H9 (cell line): ENCODE measurements at regions not wholly inside any gene's neighbourhood (a gene's known extent, or its start where the extent isn't known, plus 50 kb on each side); places are given as distances from the start of the nearest gene placed in this dataset.

Source experiments
- DNase-seq: peaks from one replicate; pipeline ENCODE4 v3.0.0-alpha.2; 2017
- H2AFZ ChIP-seq: one replicate; pipeline ENCODE4 v1.6.1; 2013; ENCODE audit warnings: mild to moderate bottlenecking, low read length, control low read depth, moderate library complexity
- H2AK5ac ChIP-seq: 2 replicates; pipeline ENCODE4 v1.6.1; 2013; ENCODE audit warnings: low read length, control low read depth, mixed read lengths; ENCODE audit not compliant: insufficient read length
- H2BK120ac ChIP-seq: one replicate; pipeline ENCODE4 v1.6.1; 2013; ENCODE audit warnings: low read depth, mild to moderate bottlenecking, low read length, control low read depth, inconsistent platforms; ENCODE audit not compliant: poor library complexity, severe bottlenecking
- H2BK12ac ChIP-seq: 2 replicates; pipeline ENCODE4 v1.6.1; 2013; ENCODE audit warnings: low read length, control low read depth, mixed read lengths, low read depth; ENCODE audit not compliant: insufficient read length
- H2BK15ac ChIP-seq: 2 replicates; pipeline ENCODE4 v1.6.1; 2013; ENCODE audit warnings: low read depth, low read length, control low read depth
- H2BK20ac ChIP-seq: one replicate; pipeline ENCODE4 v1.6.1; 2013; ENCODE audit warnings: low read depth, mild to moderate bottlenecking, low read length, control low read depth, inconsistent platforms; ENCODE audit not compliant: poor library complexity, severe bottlenecking
- H2BK5ac ChIP-seq: 2 replicates; pipeline ENCODE4 v1.6.1; 2013; ENCODE audit warnings: low read length, control low read depth, mixed read lengths; ENCODE audit not compliant: insufficient read length
- H3K14ac ChIP-seq: 2 replicates; pipeline ENCODE4 v1.6.1; 2013; ENCODE audit warnings: low read length, control low read depth; ENCODE audit not compliant: insufficient read depth
- H3K18ac ChIP-seq: 2 replicates; pipeline ENCODE4 v1.6.1; 2013; ENCODE audit warnings: low read depth, mild to moderate bottlenecking, mixed read lengths, low read length, control low read depth; ENCODE audit not compliant: insufficient read length
- H3K23ac ChIP-seq: 2 replicates; pipeline ENCODE4 v1.6.1; 2013; ENCODE audit warnings: low read length, control low read depth, mixed read lengths, low read depth; ENCODE audit not compliant: insufficient read length
- H3K23me2 ChIP-seq: 2 replicates; pipeline ENCODE4 v1.6.1; 2013; ENCODE audit warnings: low read depth, mild to moderate bottlenecking, mixed read lengths, low read length, control low read depth; ENCODE audit not compliant: insufficient read length, poor library complexity, severe bottlenecking
- H3K27ac ChIP-seq: 2 replicates; pipeline ENCODE4 v1.5.1; 2013; ENCODE audit warnings: low read length, control low read depth, mixed read lengths, low read depth; ENCODE audit not compliant: insufficient read length
- H3K27me3 ChIP-seq: 2 replicates; pipeline ENCODE4 v1.6.1; 2013; ENCODE audit warnings: low read length, control low read depth, inconsistent platforms; ENCODE audit not compliant: insufficient read depth
- H3K4ac ChIP-seq: 2 replicates; pipeline ENCODE4 v1.6.1; 2013; ENCODE audit warnings: low read depth, mild to moderate bottlenecking, control low read depth, inconsistent platforms, low read length, moderate library complexity
- H3K4me1 ChIP-seq: 2 replicates; pipeline ENCODE4 v1.6.1; 2013; ENCODE audit warnings: low read length, control low read depth, inconsistent platforms; ENCODE audit not compliant: insufficient read depth
- H3K4me2 ChIP-seq: 2 replicates; pipeline ENCODE4 v1.6.1; 2013; ENCODE audit warnings: low read length, control low read depth, mixed read lengths; ENCODE audit not compliant: insufficient read length, insufficient read depth
- H3K56ac ChIP-seq: 2 replicates; pipeline ENCODE4 v1.6.1; 2013; ENCODE audit warnings: low read depth, mild to moderate bottlenecking, mixed read lengths, low read length, control low read depth; ENCODE audit not compliant: insufficient read length
- H3K79me1 ChIP-seq: 2 replicates; pipeline ENCODE4 v1.6.1; 2013; ENCODE audit warnings: low read depth, mild to moderate bottlenecking, moderate library complexity, low read length, control low read depth, inconsistent platforms; ENCODE audit not compliant: insufficient read depth, poor library complexity, severe bottlenecking
- H3K79me2 ChIP-seq: 2 replicates; pipeline ENCODE4 v1.6.1; 2013; ENCODE audit warnings: low read length, control low read depth, inconsistent platforms; ENCODE audit not compliant: insufficient read depth
- H3K9ac ChIP-seq: 2 replicates; pipeline ENCODE4 v1.6.1; 2013; ENCODE audit warnings: low read length, control low read depth, mixed read lengths; ENCODE audit not compliant: insufficient read length; ENCODE audit errors: extremely low read depth
- H3K9me3 ChIP-seq: one replicate; pipeline ENCODE4 v1.6.1; 2013; ENCODE audit warnings: low read depth, low read length, inconsistent platforms; ENCODE audit not compliant: control insufficient read depth
- H3T11ph ChIP-seq: one replicate; pipeline ENCODE4 v1.6.1; 2013; ENCODE audit warnings: mild to moderate bottlenecking, low read length, control low read depth, inconsistent platforms
- H4K20me1 ChIP-seq: one replicate; pipeline ENCODE4 v1.6.1; 2013; ENCODE audit not compliant: control insufficient read depth, insufficient read length, insufficient read depth
- H4K5ac ChIP-seq: 2 replicates; pipeline ENCODE4 v1.6.1; 2013; ENCODE audit warnings: low read depth, mild to moderate bottlenecking, mixed read lengths, low read length, control low read depth; ENCODE audit not compliant: insufficient read length
- H4K8ac ChIP-seq: replicated peaks from 2 replicates; pipeline ENCODE4 v1.6.1; 2013; ENCODE audit warnings: low read length, control low read depth, mixed read lengths, low read depth; ENCODE audit not compliant: insufficient read length
- H4K91ac ChIP-seq: 2 replicates; pipeline ENCODE4 v1.6.1; 2013; ENCODE audit warnings: low read depth, mild to moderate bottlenecking, moderate library complexity, mixed read lengths, low read length, control low read depth; ENCODE audit not compliant: insufficient read length
- H3K27ac Mint-ChIP-seq, 3 experiments: 2 replicates in 2 of 3; 3 replicates in 1 of 3; pipeline ENCODE4 v1.8.0; 2020 to 2021; ENCODE audit warnings: mixed read lengths in 3 of 3, mild to moderate bottlenecking in 1 of 3, moderate library complexity in 1 of 3
- H3K27me3 Mint-ChIP-seq: 2 replicates; pipeline ENCODE4 v1.8.0; 2021; ENCODE audit warnings: low read depth, mild to moderate bottlenecking, moderate library complexity, mixed read lengths
- H3K36me3 Mint-ChIP-seq, 3 experiments: 2 replicates in 2 of 3; 3 replicates in 1 of 3; pipeline ENCODE4 v1.8.0; 2020 to 2021; ENCODE audit warnings: low read depth in 3 of 3, mixed read lengths in 3 of 3; ENCODE audit not compliant: insufficient read depth in 1 of 3
- H3K4me1 Mint-ChIP-seq, 2 experiments: 2 replicates each; pipeline ENCODE4 v1.8.0; 2020; ENCODE audit warnings: mixed read lengths in 2 of 2
- H3K4me3 Mint-ChIP-seq, 2 experiments: 2 replicates in 1 of 2; 3 replicates in 1 of 2; pipeline ENCODE4 v1.8.0; 2020 to 2021; ENCODE audit warnings: mild to moderate bottlenecking in 2 of 2, mixed read lengths in 2 of 2, moderate library complexity in 1 of 2
- H3K9me3 Mint-ChIP-seq, 2 experiments: 2 replicates in 1 of 2; 3 replicates in 1 of 2; pipeline ENCODE4 v1.8.0; 2020; ENCODE audit warnings: mild to moderate bottlenecking in 2 of 2, mixed read lengths in 2 of 2, moderate library complexity in 1 of 2
- CTCF ChIP-seq: fragments of 200-600 bp; sonication (generic); conservative IDR thresholded peaks from 3 replicates; pipeline ENCODE4 v1.8.0; 2021; ENCODE audit warnings: antibody characterized with exemption, mild to moderate bottlenecking
- WGBS: extraction: QIAGEN DNeasy Blood & Tissue Kit; methylation state at CpG from one replicate; pipeline ENCODE4 v1.1.7; 2013; ENCODE audit warnings: missing lambda C conversion rate, low lambda C conversion rate, mixed read lengths; ENCODE audit not compliant: insufficient read length; ENCODE audit errors: extremely low coverage; 5-methylcytosine and 5-hydroxymethylcytosine counted together

- no peak for TF ChIP-seq CTCF
- Histone ChIP-seq H3T11ph (no peak overlapping the region), H3K56ac (no peak overlapping the region), H2BK20ac (no peak overlapping the region), H3K79me2 (no peaks in the 10 kb centered on the region), H2BK120ac (no peak overlapping the region), H2BK5ac (no peak overlapping the region), H3K4me1 (no peaks in the 10 kb centered on the region), H3K18ac (no peak overlapping the region), H2AK5ac (no peak overlapping the region), H3K79me1 (no peaks in the 10 kb centered on the region), H2BK12ac (no peak overlapping the region), H3K9ac (no peak overlapping the region), H3K4me2 (no peak overlapping the region), H3K27me3 (no peaks in the 10 kb centered on the region), H3K9me3 (peaks cover 6% of the 10 kb centered on the region), H4K8ac (no peak overlapping the region), H4K20me1 (no peaks in the 10 kb centered on the region), H3K14ac (no peak overlapping the region), H2AFZ (no peak overlapping the region), H2BK15ac (no peak overlapping the region), H3K4ac (no peak overlapping the region), H3K27ac (no peak overlapping the region), H3K23ac (no peak overlapping the region), H4K5ac (no peak overlapping the region), H4K91ac (no peak overlapping the region), H3K23me2 (no peaks in the 10 kb centered on the region)
- H3K9me3 Mint-ChIP-seq, result peaks cover 6% of the 10 kb centered on the region in 2 experiments; a peak in 3 of 5 replicates
- H3K4me1 Mint-ChIP-seq, result peaks cover 4 to 12% of the 10 kb centered on the region in 2 experiments; a peak in 2 of 4 replicates
- H3K27ac Mint-ChIP-seq, result no peak overlapping the region
- peaks cover 2 to 12% (median 4%) of the 10 kb centered on the region in 3 experiments; a peak in 4 of 7 replicates for H3K36me3 Mint-ChIP-seq
- WGBS, result no CpG with 5 or more reads among the region's 5 CpGs
- H3K27me3 Mint-ChIP-seq, result no peaks in the 10 kb centered on the region; the same call in 1 of the 2 replicates
- H3K4me3 Mint-ChIP-seq, result no peak overlapping the region
- DNase-seq, result no peak
These were observed 450.3 kb downstream of the HAPSTR1 start for GRCh38 chr16:9541723-9542122.
